MM.1S (cell line): ENCODE measurements at regions not wholly inside any gene's neighbourhood (a gene's known extent, or its start where the extent isn't known, plus 50 kb on each side); places are given as distances from the start of the nearest gene placed in this dataset.

Experiments
- DNase-seq: peaks from one replicate; pipeline ENCODE4 v3.0.0-alpha.2; 2015
- H2AFZ ChIP-seq: fragments of 300-600 bp; sonication (generic); 2 replicates; pipeline ENCODE4 v1.6.0; 2016; ENCODE audit warnings: antibody characterized with exemption, low read length
- H3F3A ChIP-seq: fragments of 300-600 bp; sonication (generic); 2 replicates; pipeline ENCODE4 v1.6.1; 2016; ENCODE audit warnings: mild to moderate bottlenecking, antibody characterized with exemption, low read length, moderate library complexity, mixed read lengths; ENCODE audit not compliant: insufficient read depth
- H3K27ac ChIP-seq: fragments of 300-600 bp; sonication (generic); 2 replicates; pipeline ENCODE4 v1.5.1; 2016; ENCODE audit warnings: mild to moderate bottlenecking, low read length
- H3K27me3 ChIP-seq: fragments of 300-600 bp; sonication (generic); replicated peaks from 2 replicates; pipeline ENCODE4 v1.6.0; 2016; ENCODE audit warnings: low read length; ENCODE audit not compliant: insufficient read depth
- H3K36me3 ChIP-seq: fragments of 300-600 bp; sonication (generic); replicated peaks from 2 replicates; pipeline ENCODE4 v1.6.1; 2016; ENCODE audit warnings: mild to moderate bottlenecking, low read length, mixed read lengths; ENCODE audit not compliant: insufficient read depth
- H3K4me1 ChIP-seq: fragments of 300-600 bp; sonication (generic); 2 replicates; pipeline ENCODE4 v1.6.1; 2016; ENCODE audit warnings: low read length, mixed read lengths
- H3K4me2 ChIP-seq: fragments of 300-600 bp; sonication (generic); 2 replicates; pipeline ENCODE4 v1.6.0; 2016; ENCODE audit warnings: low read depth, low read length
- H3K4me3 ChIP-seq: fragments of 300-600 bp; sonication (generic); 2 replicates; pipeline ENCODE4 v1.5.1; 2016; ENCODE audit warnings: low read length, mixed read lengths
- H3K79me2 ChIP-seq: fragments of 300-600 bp; sonication (generic); 2 replicates; pipeline ENCODE4 v1.6.1; 2016; ENCODE audit warnings: mixed run types, low read length, mixed read lengths
- H3K9ac ChIP-seq: fragments of 300-600 bp; sonication (generic); 2 replicates; pipeline ENCODE4 v1.6.1; 2016; ENCODE audit warnings: low read length, mixed read lengths
- H3K9me2 ChIP-seq: fragments of 300-600 bp; sonication (generic); replicated peaks from 2 replicates; pipeline ENCODE4 v1.6.1; 2016; ENCODE audit warnings: mild to moderate bottlenecking, low read length, mixed read lengths; ENCODE audit not compliant: insufficient read depth
- H3K9me3 ChIP-seq: fragments of 300-600 bp; sonication (generic); replicated peaks from 2 replicates; pipeline ENCODE4 v1.6.1; 2016; ENCODE audit warnings: mild to moderate bottlenecking, low read length, mixed read lengths; ENCODE audit not compliant: insufficient read depth
- H4K20me1 ChIP-seq: fragments of 300-600 bp; sonication (generic); 2 replicates; pipeline ENCODE4 v1.6.1; 2016; ENCODE audit warnings: mild to moderate bottlenecking, low read length, moderate library complexity, mixed read lengths; ENCODE audit not compliant: insufficient read depth
- CTCF ChIP-seq: fragments of 300-600 bp; sonication (generic); IDR thresholded peaks from 2 replicates; pipeline ENCODE4 v1.5.1; 2016; ENCODE audit warnings: antibody characterized with exemption, low read length, mixed read lengths
- EZH2 ChIP-seq: fragments of 300-600 bp; sonication (generic); optimal IDR thresholded peaks from 2 replicates; pipeline ENCODE3; 2017; ENCODE audit warnings: low read depth, mild to moderate bottlenecking, antibody characterized with exemption, low read length, mixed read lengths
- EZH2phosphoT487 ChIP-seq: fragments of 300-600 bp; sonication (generic); IDR thresholded peaks from 2 replicates; pipeline ENCODE4 v1.6.1; 2018; ENCODE audit warnings: antibody characterized with exemption, low read length

- H3K36me3 ChIP-seq = no peaks in the 10 kb centered on the region
- H3K4me1 ChIP-seq = no peaks in the 10 kb centered on the region
- H3K9me2 ChIP-seq = no peaks in the 10 kb centered on the region
- H3K9ac ChIP-seq = no peak overlapping the region
- H3K27me3 ChIP-seq = no peaks in the 10 kb centered on the region
- TF ChIP-seq EZH2 (no peak), CTCF (no peak), EZH2phosphoT487 (no peak)
- no peaks in the 10 kb centered on the region for H3F3A ChIP-seq
- no peak overlapping the region for H3K4me3 ChIP-seq
- H3K27ac ChIP-seq = no peak overlapping the region
- H4K20me1 ChIP-seq = no peaks in the 10 kb centered on the region
- H3K4me2 ChIP-seq = no peak overlapping the region
- no peaks in the 10 kb centered on the region for H3K79me2 ChIP-seq
- no peaks in the 10 kb centered on the region for H3K9me3 ChIP-seq
- DNase-seq = no peak
- no peak overlapping the region for H2AFZ ChIP-seq
Observed at GRCh38 chr2:158042666-158043065, 59.0 kb upstream of the UPP2 start.

GRCh38 chr2:158042245-158042644 is 59.4 kb upstream of the UPP2 start:
- Histone ChIP-seq H3K36me3 (no peaks in the 10 kb centered on the region), H3K27ac (no peak overlapping the region), H3K4me3 (no peak overlapping the region), H2AFZ (no peak overlapping the region), H3K9me2 (no peaks in the 10 kb centered on the region), H3K9me3 (no peaks in the 10 kb centered on the region), H3K9ac (no peak overlapping the region), H3K79me2 (no peaks in the 10 kb centered on the region), H3K4me1 (no peaks in the 10 kb centered on the region), H3K27me3 (no peaks in the 10 kb centered on the region), H3F3A (no peaks in the 10 kb centered on the region), H4K20me1 (no peaks in the 10 kb centered on the region), H3K4me2 (no peak overlapping the region)
- DNase-seq = no peak
- TF ChIP-seq EZH2phosphoT487 (no peak), EZH2 (no peak), CTCF (no peak)

- Histone ChIP-seq H3K9me3 (no peaks in the 10 kb centered on the region), H3K9ac (no peak overlapping the region), H2AFZ (no peak overlapping the region), H3F3A (no peaks in the 10 kb centered on the region), H3K36me3 (no peaks in the 10 kb centered on the region), H4K20me1 (no peaks in the 10 kb centered on the region), H3K27ac (no peak overlapping the region), H3K9me2 (no peaks in the 10 kb centered on the region), H3K79me2 (no peaks in the 10 kb centered on the region), H3K4me3 (no peak overlapping the region), H3K4me1 (no peaks in the 10 kb centered on the region), H3K27me3 (no peaks in the 10 kb centered on the region), H3K4me2 (no peak overlapping the region)
- no peak for DNase-seq
- TF ChIP-seq EZH2 (no peak), EZH2phosphoT487 (no peak), CTCF (no peak)
Observed at GRCh38 chr2:158041400-158041799, 60.3 kb upstream of the UPP2 start.

GRCh38 chr2:158038901-158039300 is 62.8 kb upstream of the UPP2 start:
- Histone ChIP-seq H3K27me3 (no peaks in the 10 kb centered on the region), H2AFZ (no peak overlapping the region), H3K4me1 (no peaks in the 10 kb centered on the region), H3K79me2 (no peaks in the 10 kb centered on the region), H3K9me2 (no peaks in the 10 kb centered on the region), H3K36me3 (no peaks in the 10 kb centered on the region), H3K9me3 (no peaks in the 10 kb centered on the region), H4K20me1 (no peaks in the 10 kb centered on the region), H3K4me2 (no peak overlapping the region), H3K9ac (no peak overlapping the region), H3K4me3 (no peak overlapping the region), H3F3A (no peaks in the 10 kb centered on the region), H3K27ac (no peak overlapping the region)
- TF ChIP-seq EZH2 (no peak), CTCF (no peak), EZH2phosphoT487 (no peak)
- DNase-seq = no peak
